SK-N-SH treated with all-trans-retinoic acid at 6 μM for 48 hours (cell line): ENCODE measurements at regions not wholly inside any gene's neighbourhood (a gene's known extent, or its start where the extent isn't known, plus 50 kb on each side); places are given as distances from the start of the nearest gene placed in this dataset.

ENCODE experiments used
- ARNTL ChIP-seq: fragments of 450-650 bp; formaldehyde crosslinking; IDR thresholded peaks from 2 replicates; pipeline ENCODE4 v1.5.0; 2020; ENCODE audit warnings: low read depth, mild to moderate bottlenecking, moderate library complexity, borderline replicate concordance
- BACH2 ChIP-seq: fragments of 250-450 bp; sonication (Bioruptor Pico); IDR thresholded peaks from 2 replicates; pipeline ENCODE4 v1.9.0; 2021; ENCODE audit warnings: mild to moderate bottlenecking, borderline replicate concordance
- CREB5 ChIP-seq: fragments of 250-450 bp; sonication (Bioruptor Pico); IDR thresholded peaks from 2 replicates; pipeline ENCODE4 v1.5.1; 2020; ENCODE audit warnings: low read depth, mild to moderate bottlenecking, moderate library complexity
- CSDC2 ChIP-seq: fragments of 250-450 bp; sonication (Bioruptor Pico); IDR thresholded peaks from 2 replicates; pipeline ENCODE4 v1.5.0; 2020; ENCODE audit warnings: mild to moderate bottlenecking, moderate library complexity
- GLIS3 ChIP-seq: fragments of 250-450 bp; sonication (Bioruptor Pico); IDR thresholded peaks from 2 replicates; pipeline ENCODE4 v1.5.0; 2020; ENCODE audit warnings: mild to moderate bottlenecking, moderate library complexity
- ISL1 ChIP-seq: fragments of 250-450 bp; sonication (Bioruptor Pico); IDR thresholded peaks from 2 replicates; pipeline ENCODE4 v2.1.2; 2022; ENCODE audit warnings: mild to moderate bottlenecking, moderate library complexity
- PATZ1 ChIP-seq: fragments of 250-450 bp; sonication (Bioruptor Pico); IDR thresholded peaks from 2 replicates; pipeline ENCODE4 v1.8.0; 2020; ENCODE audit warnings: mild to moderate bottlenecking, moderate library complexity, borderline replicate concordance
- RARB ChIP-seq: fragments of 250-450 bp; sonication (Bioruptor Pico); IDR thresholded peaks from 2 replicates; pipeline ENCODE4 v1.8.0; 2021; ENCODE audit warnings: mild to moderate bottlenecking, moderate library complexity
- SNAI2 ChIP-seq: fragments of 250-450 bp; sonication (Bioruptor Pico); IDR thresholded peaks from 2 replicates; pipeline ENCODE4 v1.5.0; 2020; ENCODE audit warnings: mild to moderate bottlenecking, moderate library complexity
- TCF4 ChIP-seq: fragments of 250-450 bp; sonication (Bioruptor Pico); IDR thresholded peaks from 2 replicates; pipeline ENCODE4 v1.8.0; 2021; ENCODE audit warnings: mild to moderate bottlenecking, moderate library complexity, borderline replicate concordance
- TOX ChIP-seq: fragments of 250-450 bp; sonication (Bioruptor Pico); IDR thresholded peaks from 2 replicates; pipeline ENCODE4 v1.8.0; 2021; ENCODE audit warnings: mild to moderate bottlenecking, moderate library complexity, borderline replicate concordance
- ZFP3 ChIP-seq: fragments of 250-450 bp; sonication (Bioruptor Pico); IDR thresholded peaks from 2 replicates; pipeline ENCODE4 v1.5.0; 2020; ENCODE audit warnings: mild to moderate bottlenecking, moderate library complexity
- ZNF565 ChIP-seq: fragments of 450-650 bp; formaldehyde crosslinking; conservative IDR thresholded peaks from 2 replicates; pipeline ENCODE4 v1.5.0; 2020; ENCODE audit warnings: low read depth, mild to moderate bottlenecking, moderate library complexity
- ZNF8 ChIP-seq: fragments of 450-650 bp; formaldehyde crosslinking; IDR thresholded peaks from 2 replicates; pipeline ENCODE4 v1.5.0; 2020; ENCODE audit warnings: mild to moderate bottlenecking, moderate library complexity

GRCh38 chr10:33674986-33675599 is 340.6 kb upstream of the NRP1 start:
- TF ChIP-seq ZNF565 (no peak), RARB (CRISPR knock-in tag) (no peak), ZFP3 (CRISPR knock-in tag) (no peak), ISL1 (no peak), ZNF8 (CRISPR knock-in tag) (no peak), CSDC2 (no peak), CREB5 (CRISPR knock-in tag) (no peak), PATZ1 (no peak), GLIS3 (CRISPR knock-in tag) (no peak), ARNTL (CRISPR knock-in tag) (no peak), TOX (CRISPR knock-in tag) (no peak), TCF4 (no peak), BACH2 (no peak), SNAI2 (CRISPR knock-in tag) (no peak)
